Chondrocyte (in vitro differentiated cells): ENCODE measurements at regions not wholly inside any gene's neighbourhood (a gene's known extent, or its start where the extent isn't known, plus 50 kb on each side); places are given as distances from the start of the nearest gene placed in this dataset.
A peak's percentile ranks its signal among the peaks of the same experiment; 100 is the strongest.

Experiments used
- DNase-seq: peaks from one replicate; pipeline ENCODE4 v3.0.0; 2021; ENCODE audit warnings: mixed read lengths, low spot score
- H3K27ac Mint-ChIP-seq: one replicate; pipeline ENCODE4 v1.8.0; 2021; ENCODE audit warnings: mild to moderate bottlenecking, moderate library complexity, mixed read lengths; ENCODE audit not compliant: unreplicated experiment
- H3K27me3 Mint-ChIP-seq: 2 replicates; pipeline ENCODE4 v1.8.0; 2021; ENCODE audit warnings: low read depth, mixed read lengths
- H3K36me3 Mint-ChIP-seq: 2 replicates; pipeline ENCODE4 v1.8.0; 2021; ENCODE audit warnings: low read depth, mixed read lengths
- H3K4me1 Mint-ChIP-seq: 2 replicates; pipeline ENCODE4 v1.8.0; 2021; ENCODE audit warnings: low read depth, mild to moderate bottlenecking, mixed read lengths
- H3K4me3 Mint-ChIP-seq: one replicate; pipeline ENCODE4 v1.8.0; 2021; ENCODE audit warnings: mild to moderate bottlenecking, moderate library complexity, mixed read lengths; ENCODE audit not compliant: unreplicated experiment
- H3K9me3 Mint-ChIP-seq: 2 replicates; pipeline ENCODE4 v1.8.0; 2021; ENCODE audit warnings: low read depth, mixed read lengths
- CTCF ChIP-seq: fragments of 200-600 bp; sonication (generic); IDR thresholded peaks from 2 replicates; pipeline ENCODE4 v1.5.0; 2021; ENCODE audit warnings: antibody characterized with exemption, mild to moderate bottlenecking, moderate library complexity

- Mint-ChIP-seq H3K27ac (no peak overlapping the region), H3K27me3 (peaks cover 1% of the 10 kb centered on the region), H3K9me3 (no peaks in the 10 kb centered on the region), H3K4me1 (peaks cover 20% of the 10 kb centered on the region), H3K36me3 (no peaks in the 10 kb centered on the region), H3K4me3 (no peak overlapping the region)
- no peak for TF ChIP-seq CTCF
- DNase-seq, result no peak
Measured at GRCh38 chrX:45852884-45853283, 652.2 kb upstream of the DIPK2B start.

GRCh38 chrX:45851434-45851991, 650.8 kb upstream of the DIPK2B start:
- Mint-ChIP-seq H3K27me3 (peaks cover 1% of the 10 kb centered on the region), H3K36me3 (no peaks in the 10 kb centered on the region), H3K27ac (no peak overlapping the region), H3K4me3 (peak overlapping the region; percentile 71), H3K9me3 (no peaks in the 10 kb centered on the region), H3K4me1 (peaks cover 21% of the 10 kb centered on the region)
- TF ChIP-seq CTCF, result no peak
- no peak for DNase-seq

GRCh38 chrX:45850775-45851433, 650.2 kb upstream of the DIPK2B start:
- peaks cover 1% of the 10 kb centered on the region for H3K27me3 Mint-ChIP-seq
- H3K9me3 Mint-ChIP-seq, result no peaks in the 10 kb centered on the region
- H3K36me3 Mint-ChIP-seq, result no peaks in the 10 kb centered on the region
- H3K4me3 Mint-ChIP-seq, result peak overlapping the region; percentile 92
- H3K27ac Mint-ChIP-seq, result peak overlapping the region; percentile 80
- DNase-seq, result no peak
- TF ChIP-seq CTCF, result no peak
- peaks cover 21% of the 10 kb centered on the region for H3K4me1 Mint-ChIP-seq

- peak; percentile 7 for TF ChIP-seq CTCF
- peaks cover 1% of the 10 kb centered on the region for H3K27me3 Mint-ChIP-seq
- DNase-seq, result no peak
- H3K4me3 Mint-ChIP-seq, result peak overlapping the region; percentile 92
- no peaks in the 10 kb centered on the region for H3K9me3 Mint-ChIP-seq
- peaks cover 21% of the 10 kb centered on the region for H3K4me1 Mint-ChIP-seq
- no peaks in the 10 kb centered on the region for H3K36me3 Mint-ChIP-seq
- peak overlapping the region; percentile 80 for H3K27ac Mint-ChIP-seq
Measured at GRCh38 chrX:45850197-45850774, 649.6 kb upstream of the DIPK2B start.

- DNase-seq, result no peak
- H3K4me3 Mint-ChIP-seq, result peak overlapping the region; percentile 92
- H3K27me3 Mint-ChIP-seq, result peaks cover under 1% of the 10 kb centered on the region
- H3K9me3 Mint-ChIP-seq, result no peaks in the 10 kb centered on the region
- H3K27ac Mint-ChIP-seq, result peak overlapping the region; percentile 69
- TF ChIP-seq CTCF, result peak; percentile 78
- H3K36me3 Mint-ChIP-seq, result no peaks in the 10 kb centered on the region
- peaks cover 21% of the 10 kb centered on the region for H3K4me1 Mint-ChIP-seq
Measured at GRCh38 chrX:45849261-45849862, 648.7 kb upstream of the DIPK2B start.
